ENCODE measurements at regions not wholly inside any gene's neighbourhood (a gene's known extent, or its start where the extent isn't known, plus 50 kb on each side); places are given as distances from the start of the nearest gene placed in this dataset.

DNA sequence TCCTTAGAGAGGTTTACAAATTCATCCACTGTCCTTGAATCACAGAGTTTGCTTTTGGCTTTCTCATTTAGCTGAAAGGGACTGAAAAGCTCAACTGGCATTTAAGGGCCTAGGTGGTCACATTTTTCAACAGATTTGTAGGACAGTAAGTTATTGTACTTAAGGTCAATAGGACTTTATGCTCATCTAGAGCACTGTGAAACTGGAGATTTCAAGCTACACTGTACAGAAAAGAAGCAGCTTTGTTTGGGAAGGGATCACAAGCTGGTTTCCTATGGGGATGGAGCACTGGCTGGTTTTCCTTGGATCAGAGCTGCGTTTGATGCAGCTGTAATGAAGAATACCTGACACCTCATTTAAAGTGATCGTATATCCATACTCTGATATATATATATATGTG is 482.7 kb downstream of the FBXO15 start:
- Histone ChIP-seq H2AFZ (ENCODE audit: low read depth, low read length) (no peak overlapping the region), H3K36me3 (replicated peaks; ENCODE audit: low read depth, low read length) (no peaks in the 10 kb centered on the region), H3K79me2 (ENCODE audit: low read length) (no peaks in the 10 kb centered on the region), H3K4me3 (ENCODE audit: low read length) (no peak overlapping the region), H3K9ac (ENCODE audit: low read length) (no peak overlapping the region), H3K9me3 (ENCODE audit: insufficient read depth, low read length) (no peaks in the 10 kb centered on the region), H3K27me3 (ENCODE audit: low read depth, low read length) (no peaks in the 10 kb centered on the region), H3K27ac (ENCODE audit: low read length) (no peak overlapping the region), H4K20me1 (ENCODE audit: insufficient read depth, low read length) (no peaks in the 10 kb centered on the region), H3K4me1 (ENCODE audit: low read length) (no peaks in the 10 kb centered on the region), H3K4me2 (ENCODE audit: low read length) (no peak overlapping the region)
- no peak for TF ChIP-seq EZH2phosphoT487 (IDR thresholded peaks at IDR 0.05; ENCODE audit: low read depth)
- TF ChIP-seq, protein P1, sequence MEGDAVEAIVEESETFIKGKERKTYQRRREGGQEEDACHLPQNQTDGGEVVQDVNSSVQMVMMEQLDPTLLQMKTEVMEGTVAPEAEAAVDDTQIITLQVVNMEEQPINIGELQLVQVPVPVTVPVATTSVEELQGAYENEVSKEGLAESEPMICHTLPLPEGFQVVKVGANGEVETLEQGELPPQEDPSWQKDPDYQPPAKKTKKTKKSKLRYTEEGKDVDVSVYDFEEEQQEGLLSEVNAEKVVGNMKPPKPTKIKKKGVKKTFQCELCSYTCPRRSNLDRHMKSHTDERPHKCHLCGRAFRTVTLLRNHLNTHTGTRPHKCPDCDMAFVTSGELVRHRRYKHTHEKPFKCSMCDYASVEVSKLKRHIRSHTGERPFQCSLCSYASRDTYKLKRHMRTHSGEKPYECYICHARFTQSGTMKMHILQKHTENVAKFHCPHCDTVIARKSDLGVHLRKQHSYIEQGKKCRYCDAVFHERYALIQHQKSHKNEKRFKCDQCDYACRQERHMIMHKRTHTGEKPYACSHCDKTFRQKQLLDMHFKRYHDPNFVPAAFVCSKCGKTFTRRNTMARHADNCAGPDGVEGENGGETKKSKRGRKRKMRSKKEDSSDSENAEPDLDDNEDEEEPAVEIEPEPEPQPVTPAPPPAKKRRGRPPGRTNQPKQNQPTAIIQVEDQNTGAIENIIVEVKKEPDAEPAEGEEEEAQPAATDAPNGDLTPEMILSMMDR (IDR thresholded peaks at IDR 0.05; ENCODE audit: low read depth, low read length), result no peak

DNA sequence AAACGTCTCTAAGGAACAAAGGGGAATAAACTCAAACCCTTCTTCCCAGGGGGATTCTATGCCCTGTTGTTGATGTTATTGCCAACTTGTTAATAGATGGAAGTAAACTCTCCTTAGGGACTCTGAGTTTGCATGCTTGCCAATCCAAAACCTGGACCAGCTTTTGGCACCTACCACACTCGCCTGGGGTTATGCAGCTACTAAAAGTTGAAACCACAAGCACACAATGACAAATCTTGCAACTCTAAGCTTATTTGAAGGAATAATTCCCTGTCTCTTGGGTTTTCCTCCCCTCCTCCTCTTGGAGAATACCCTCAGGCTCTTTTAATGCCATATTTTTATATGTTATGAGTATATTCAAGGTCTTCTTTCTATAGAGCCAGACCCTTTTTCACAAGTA is 484.1 kb downstream of the FBXO15 start:
- H3K4me2 ChIP-seq (ENCODE audit: low read length), result no peak overlapping the region
- TF ChIP-seq EZH2phosphoT487 (IDR thresholded peaks at IDR 0.05; ENCODE audit: low read depth), result no peak
- TF ChIP-seq, protein P1 (IDR thresholded peaks at IDR 0.05; ENCODE audit: low read depth, low read length), result no peak
- no peak overlapping the region for H3K9ac ChIP-seq (ENCODE audit: low read length)
- H3K4me1 ChIP-seq (ENCODE audit: low read length), result no peaks in the 10 kb centered on the region
- no peaks in the 10 kb centered on the region for H4K20me1 ChIP-seq (ENCODE audit: insufficient read depth, low read length)
- no peaks in the 10 kb centered on the region for H3K36me3 ChIP-seq (replicated peaks; ENCODE audit: low read depth, low read length)
- no peaks in the 10 kb centered on the region for H3K9me3 ChIP-seq (ENCODE audit: insufficient read depth, low read length)
- no peaks in the 10 kb centered on the region for H3K27me3 ChIP-seq (ENCODE audit: low read depth, low read length)
- H2AFZ ChIP-seq (ENCODE audit: low read depth, low read length), result no peak overlapping the region
- no peak overlapping the region for H3K4me3 ChIP-seq (ENCODE audit: low read length)
- no peaks in the 10 kb centered on the region for H3K79me2 ChIP-seq (ENCODE audit: low read length)
- no peak overlapping the region for H3K27ac ChIP-seq (ENCODE audit: low read length)

DNA sequence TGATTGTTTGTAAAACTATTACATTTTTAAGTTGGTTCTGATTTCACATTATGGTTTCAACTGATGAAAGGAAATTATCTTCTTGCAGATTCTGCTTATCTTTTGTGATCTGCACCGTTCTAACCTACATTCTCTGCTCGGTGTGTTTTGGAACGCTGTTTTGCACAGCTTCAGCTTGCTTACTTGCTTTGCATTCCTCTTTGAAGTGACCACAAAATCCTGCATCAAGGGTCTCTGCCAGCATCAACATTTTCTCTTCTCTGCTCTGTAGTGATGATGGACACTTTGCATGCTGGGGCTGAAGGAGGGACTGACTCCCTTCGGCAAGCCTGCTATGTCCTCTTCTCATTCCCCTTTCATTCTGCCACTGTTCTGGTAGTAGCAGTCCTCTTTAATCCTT is 485.2 kb downstream of the FBXO15 start:
- Histone ChIP-seq H3K79me2 (ENCODE audit: low read length) (no peaks in the 10 kb centered on the region), H3K4me3 (ENCODE audit: low read length) (no peak overlapping the region), H2AFZ (ENCODE audit: low read depth, low read length) (no peak overlapping the region), H3K4me1 (ENCODE audit: low read length) (no peaks in the 10 kb centered on the region), H4K20me1 (ENCODE audit: insufficient read depth, low read length) (no peaks in the 10 kb centered on the region), H3K9me3 (ENCODE audit: insufficient read depth, low read length) (no peaks in the 10 kb centered on the region), H3K4me2 (ENCODE audit: low read length) (no peak overlapping the region), H3K27ac (ENCODE audit: low read length) (no peak overlapping the region), H3K9ac (ENCODE audit: low read length) (no peak overlapping the region), H3K27me3 (ENCODE audit: low read depth, low read length) (no peaks in the 10 kb centered on the region), H3K36me3 (replicated peaks; ENCODE audit: low read depth, low read length) (no peaks in the 10 kb centered on the region)
- TF ChIP-seq EZH2phosphoT487 (IDR thresholded peaks at IDR 0.05; ENCODE audit: low read depth), result no peak
- TF ChIP-seq, protein P1 (IDR thresholded peaks at IDR 0.05; ENCODE audit: low read depth, low read length), result no peak

DNA sequence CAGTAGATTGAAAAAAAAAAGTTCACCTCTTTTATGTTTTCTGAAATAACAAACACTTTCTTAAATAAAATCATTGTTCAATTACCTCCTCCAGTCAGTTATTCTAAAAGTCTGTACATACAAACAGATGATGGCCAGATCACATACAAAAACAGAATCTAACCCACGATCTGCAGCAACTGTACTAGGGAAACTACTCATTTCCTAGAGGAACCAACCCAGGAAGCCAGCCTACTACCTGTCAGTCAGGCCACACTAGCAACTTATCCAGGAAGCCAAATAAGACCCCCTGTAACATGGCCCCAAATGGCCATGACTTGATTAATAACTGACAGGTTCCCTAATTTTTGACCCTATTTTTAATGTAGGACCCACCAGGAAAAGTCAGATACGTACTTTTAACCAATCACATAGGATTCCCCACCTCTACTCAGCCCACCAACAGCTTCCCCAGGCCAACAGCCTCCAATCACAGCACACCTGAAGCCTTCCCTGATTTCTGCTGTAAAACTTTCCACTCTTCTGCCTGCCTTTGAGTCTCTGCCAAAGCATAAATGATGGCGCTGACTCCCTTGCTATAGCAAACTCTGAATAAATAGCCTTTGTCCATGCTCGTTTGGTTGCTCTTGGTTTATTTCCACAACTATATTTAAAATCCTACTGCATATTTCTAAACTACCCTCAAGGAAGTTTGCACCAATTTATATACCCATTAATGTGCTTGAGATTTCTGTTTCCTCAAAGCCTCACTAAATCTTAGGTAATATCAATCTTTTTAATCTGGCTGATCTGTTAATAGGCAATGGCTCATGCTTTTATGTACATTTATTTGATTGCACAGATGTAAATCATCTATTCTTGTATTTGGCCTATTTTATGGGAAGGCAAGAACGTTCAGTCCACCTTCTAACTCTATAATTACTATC is 486.4 kb downstream of the FBXO15 start:
- no peaks in the 10 kb centered on the region for H4K20me1 ChIP-seq (ENCODE audit: insufficient read depth, low read length)

More for the DNA sequence above, 486.4 kb downstream of the FBXO15 start:
- no peak overlapping the region for H3K4me3 ChIP-seq (ENCODE audit: low read length)
- H3K27me3 ChIP-seq (ENCODE audit: low read depth, low read length), result no peaks in the 10 kb centered on the region
- H3K79me2 ChIP-seq (ENCODE audit: low read length), result no peaks in the 10 kb centered on the region
- H3K4me1 ChIP-seq (ENCODE audit: low read length), result no peaks in the 10 kb centered on the region
- TF ChIP-seq, protein P1 (IDR thresholded peaks at IDR 0.05; ENCODE audit: low read depth, low read length), result no peak
- no peak for TF ChIP-seq EZH2phosphoT487 (IDR thresholded peaks at IDR 0.05; ENCODE audit: low read depth)
- H3K36me3 ChIP-seq (replicated peaks; ENCODE audit: low read depth, low read length), result no peaks in the 10 kb centered on the region
- no peak overlapping the region for H3K4me2 ChIP-seq (ENCODE audit: low read length)
- no peaks in the 10 kb centered on the region for H3K9me3 ChIP-seq (ENCODE audit: insufficient read depth, low read length)
- no peak overlapping the region for H3K9ac ChIP-seq (ENCODE audit: low read length)
- H3K27ac ChIP-seq (ENCODE audit: low read length), result no peak overlapping the region
- H2AFZ ChIP-seq (ENCODE audit: low read depth, low read length), result no peak overlapping the region

All from OCI-LY3 (cell line).